Smooth muscle cell (in vitro differentiated cells): ENCODE measurements at regions not wholly inside any gene's neighbourhood (a gene's known extent, or its start where the extent isn't known, plus 50 kb on each side); places are given as distances from the start of the nearest gene placed in this dataset.
"Not testable (repeated sequence)": the region's sequence is repeated elsewhere in the genome, so short reads cannot be mapped to it uniquely, and the experiment has no call there.

Experiments
- DNase-seq: peaks from one replicate; lab custom pipeline; 2025; ENCODE audit not compliant: unreplicated experiment; lab: John Stamatoyannopoulos, UW
- H2AFZ ChIP-seq: fragments of 200-600 bp; sonication (generic); 2 replicates; pipeline ENCODE4 v1.6.0; 2016; ENCODE audit warnings: antibody characterized with exemption, low read depth, mild to moderate bottlenecking
- H3F3A ChIP-seq: fragments of 200-600 bp; sonication (generic); 2 replicates; pipeline ENCODE4 v1.6.0; 2017; ENCODE audit warnings: antibody characterized with exemption, low read depth
- H3K27ac ChIP-seq: fragments of 200-600 bp; sonication (generic); 2 replicates; pipeline ENCODE4 v1.5.1; 2016; ENCODE audit warnings: low read depth, mild to moderate bottlenecking
- H3K27me3 ChIP-seq: fragments of 200-600 bp; sonication (generic); 2 replicates; pipeline ENCODE4 v1.6.1; 2016; ENCODE audit warnings: low read depth, mild to moderate bottlenecking
- H3K36me3 ChIP-seq: fragments of 200-600 bp; sonication (generic); 2 replicates; pipeline ENCODE4 v1.5.1; 2016; ENCODE audit warnings: low read depth
- H3K4me1 ChIP-seq: fragments of 200-600 bp; sonication (generic); 2 replicates; pipeline ENCODE4 v1.5.1; 2016; ENCODE audit warnings: low read depth
- H3K4me2 ChIP-seq: fragments of 200-600 bp; sonication (generic); 2 replicates; pipeline ENCODE4 v1.6.0; 2016; ENCODE audit warnings: mild to moderate bottlenecking
- H3K4me3 ChIP-seq: fragments of 200-600 bp; sonication (generic); 2 replicates; pipeline ENCODE4 v1.5.1; 2016; ENCODE audit warnings: mild to moderate bottlenecking
- H3K79me2 ChIP-seq: fragments of 200-600 bp; sonication (generic); 2 replicates; pipeline ENCODE4 v1.6.0; 2016; ENCODE audit warnings: low read depth, mild to moderate bottlenecking
- H3K9ac ChIP-seq: fragments of 200-600 bp; sonication (generic); 2 replicates; pipeline ENCODE4 v1.6.0; 2016; ENCODE audit warnings: low read depth
- H3K9me3 ChIP-seq: fragments of 200-600 bp; sonication (generic); replicated peaks from 2 replicates; pipeline ENCODE4 v1.5.1; 2016; ENCODE audit warnings: low read depth
- H4K20me1 ChIP-seq: fragments of 200-600 bp; sonication (generic); 2 replicates; pipeline ENCODE4 v1.6.0; 2016; ENCODE audit warnings: low read depth
- CTCF ChIP-seq: fragments of 200-600 bp; sonication (generic); IDR thresholded peaks from 2 replicates; pipeline ENCODE4 v1.5.1; 2017; ENCODE audit warnings: borderline replicate concordance, mild to moderate bottlenecking, antibody characterized with exemption; ENCODE audit not compliant: insufficient read depth, poor library complexity, severe bottlenecking
- WGBS: methylation state at CpG from one replicate; pipeline ENCODE4 v1.1.7; 2016; ENCODE audit warnings: low lambda C conversion rate; 5-methylcytosine and 5-hydroxymethylcytosine counted together

GRCh38 chr17:63042256-63042812, 76.3 kb downstream of the TANC2 start:
- Histone ChIP-seq H4K20me1 (peaks cover 91% of the 10 kb centered on the region), H3K4me2 (no peak overlapping the region), H3K27me3 (no peaks in the 10 kb centered on the region), H3F3A (no peaks in the 10 kb centered on the region), H3K4me3 (no peak overlapping the region), H3K4me1 (no peaks in the 10 kb centered on the region), H3K79me2 (peaks cover 77% of the 10 kb centered on the region), H2AFZ (no peak overlapping the region), H3K36me3 (no peaks in the 10 kb centered on the region), H3K27ac (no peak overlapping the region), H3K9ac (no peak overlapping the region), H3K9me3 (no peaks in the 10 kb centered on the region)
- WGBS: 86% methylated on average over 2 of the region's 2 CpGs
- DNase-seq: no peak
- no peak for TF ChIP-seq CTCF

- H3K4me3 ChIP-seq, H2AFZ ChIP-seq, H3K4me1 ChIP-seq, H3K36me3 ChIP-seq, DNase-seq, H3K9ac ChIP-seq, H3K4me2 ChIP-seq, H3K27ac ChIP-seq, H3F3A ChIP-seq, H3K9me3 ChIP-seq, H3K27me3 ChIP-seq: not testable (repeated sequence)
- Histone ChIP-seq H4K20me1 (peaks cover 85% of the 10 kb centered on the region), H3K79me2 (peaks cover 70% of the 10 kb centered on the region)
- 96% methylated on average over 2 of the region's 2 CpGs for WGBS
Observed at GRCh38 chr17:63057560-63057959, 91.5 kb downstream of the TANC2 start.

- Histone ChIP-seq H3K27me3 (no peaks in the 10 kb centered on the region), H2AFZ (no peak overlapping the region), H3K4me3 (no peak overlapping the region), H3K4me2 (no peak overlapping the region), H3K9ac (no peak overlapping the region), H3K9me3 (no peaks in the 10 kb centered on the region), H3K27ac (no peak overlapping the region), H3K79me2 (peaks cover 70% of the 10 kb centered on the region), H3K36me3 (no peaks in the 10 kb centered on the region), H3K4me1 (peaks cover 20% of the 10 kb centered on the region), H4K20me1 (peaks cover 88% of the 10 kb centered on the region), H3F3A (no peaks in the 10 kb centered on the region)
- 96% methylated on average over 4 of the region's 4 CpGs for WGBS
- DNase-seq: no peak
- no peak for TF ChIP-seq CTCF
Observed at GRCh38 chr17:63066158-63066813, 100.3 kb downstream of the TANC2 start.

- WGBS: 91% methylated on average over 1 of the region's 1 CpG
- no peak overlapping the region for H3K4me3 ChIP-seq
- no peak overlapping the region for H3K4me2 ChIP-seq
- peaks cover 20% of the 10 kb centered on the region for H3K4me1 ChIP-seq
- no peak for DNase-seq
- peaks cover 88% of the 10 kb centered on the region for H4K20me1 ChIP-seq
- no peaks in the 10 kb centered on the region for H3F3A ChIP-seq
- H3K9ac ChIP-seq: no peak overlapping the region
- no peaks in the 10 kb centered on the region for H3K27me3 ChIP-seq
- no peak for TF ChIP-seq CTCF
- H3K27ac ChIP-seq: no peak overlapping the region
- no peaks in the 10 kb centered on the region for H3K9me3 ChIP-seq
- H2AFZ ChIP-seq: no peak overlapping the region
- no peaks in the 10 kb centered on the region for H3K36me3 ChIP-seq
- peaks cover 67% of the 10 kb centered on the region for H3K79me2 ChIP-seq
Observed at GRCh38 chr17:63069245-63069644, 103.2 kb downstream of the TANC2 start.
